ENCODE measurements at regions not wholly inside any gene's neighbourhood (a gene's known extent, or its start where the extent isn't known, plus 50 kb on each side); places are given as distances from the start of the nearest gene placed in this dataset.

DNA sequence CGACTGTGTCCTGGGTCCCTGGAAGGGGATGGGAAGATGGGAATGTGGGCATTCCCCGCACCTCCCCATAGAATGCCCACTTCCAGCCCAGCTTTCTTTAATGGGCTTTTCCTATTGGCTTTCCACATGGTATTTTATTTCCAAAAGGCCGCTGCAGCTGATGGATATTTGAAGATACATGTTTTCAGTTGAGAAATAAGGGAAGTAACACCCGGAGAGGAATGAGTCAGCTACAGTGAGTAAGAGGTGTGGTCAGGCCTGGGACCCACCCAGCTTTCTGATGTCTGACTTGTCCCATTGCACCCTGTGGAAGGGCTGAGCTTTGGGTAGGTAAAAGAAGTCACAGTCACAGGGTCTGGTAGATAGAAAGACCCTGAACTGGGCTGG, 476.9 kb downstream of the MIAT start:
- DNase-seq (ENCODE audit: low read depth in 1 of 2, low spot score in 2 of 2) (no peak), FAIRE-seq (no peak)
- no peak overlapping the region for H4K5ac ChIP-seq (ENCODE audit: insufficient read length, low read depth, low read length)
- no peak overlapping the region for H2BK120ac ChIP-seq (replicated peaks; ENCODE audit: low read depth, low read length)
- no peaks in the 10 kb centered on the region for H4K20me1 ChIP-seq (replicated peaks in 1 of 2; ENCODE audit: control insufficient read depth in 1 of 2, insufficient read depth in 2 of 2, low read length in 2 of 2)
- H3K27ac ChIP-seq (ENCODE audit: low read depth, low read length): no peak overlapping the region
- no peaks in the 10 kb centered on the region for H3K4me1 ChIP-seq (replicated peaks in 1 of 4; ENCODE audit: control insufficient read depth in 3 of 4, insufficient read depth in 4 of 4, low read length in 3 of 4)
- no peak overlapping the region for H3K56ac ChIP-seq (replicated peaks; ENCODE audit: insufficient read length, low read depth, low read length)
- no peak overlapping the region for H4K8ac ChIP-seq (ENCODE audit: extremely low read depth, insufficient read depth, low read length)
- no peak overlapping the region for H3K4me2 ChIP-seq (ENCODE audit: insufficient read depth in 1 of 2, low read depth in 2 of 2, low read length in 2 of 2)
- H3K14ac ChIP-seq (ENCODE audit: insufficient read length): no peak overlapping the region
- H3K27me3 ChIP-seq (replicated peaks in 1 of 4; ENCODE audit: control insufficient read depth in 3 of 4, extremely low read depth in 1 of 4, insufficient read depth in 3 of 4, low read length in 3 of 4): no peaks in the 10 kb centered on the region
- no peaks in the 10 kb centered on the region for H3K9me3 ChIP-seq (ENCODE audit: insufficient read depth in 2 of 2, low read depth in 1 of 2, low read length in 1 of 2)
- no peak overlapping the region for H3K4me3 ChIP-seq (ENCODE audit: extremely low read depth in 1 of 4, insufficient read depth in 2 of 4, low read depth in 3 of 4, low read length in 4 of 4)
- H3K79me1 ChIP-seq (ENCODE audit: low read depth, low read length): no peaks in the 10 kb centered on the region
- H3K23ac ChIP-seq (ENCODE audit: insufficient read length): no peak overlapping the region
- ChIA-PET POLR2A (ENCODE audit: partially characterized antibody) (interaction anchor here (0.7 kb wide), 1 partner anchor 173 kb away, joined by 3 read pairs; no protein-coding TSS in a partner anchor), CTCF (ENCODE audit: partially characterized antibody) (interaction anchor here (0.9 to 3.2 kb wide), 5 partner anchors 10 to 378 kb away, joined by 3 to 13 read pairs (median 3); no protein-coding TSS in a partner anchor)
- no peak overlapping the region for H2AFZ ChIP-seq (ENCODE audit: low read length)
- H3K36me3 ChIP-seq (ENCODE audit: control insufficient read depth in 2 of 4, insufficient read depth in 4 of 4, low read length in 3 of 4): no peaks in the 10 kb centered on the region
- no peak overlapping the region for H3K18ac ChIP-seq (ENCODE audit: extremely low read depth, low read length)
- no peak overlapping the region for H4K91ac ChIP-seq (replicated peaks; ENCODE audit: insufficient read length, low read length)
- H2BK20ac ChIP-seq (ENCODE audit: low read length): no peak overlapping the region
- H3K9ac ChIP-seq (replicated peaks in 1 of 4; ENCODE audit: extremely low read depth in 1 of 4, low read depth in 3 of 4, low read length in 3 of 4): no peak overlapping the region
- H2BK5ac ChIP-seq (ENCODE audit: low read depth, low read length): no peak overlapping the region
- H2BK12ac ChIP-seq (ENCODE audit: low read depth, low read length): no peak overlapping the region
- no peaks in the 10 kb centered on the region for H3K23me2 ChIP-seq (ENCODE audit: low read depth, low read length)
- no peak overlapping the region for H2AK5ac ChIP-seq (ENCODE audit: low read depth, low read length)
- H2BK15ac ChIP-seq (ENCODE audit: low read length): no peak overlapping the region
- no peaks in the 10 kb centered on the region for H3K79me2 ChIP-seq (ENCODE audit: control insufficient read depth in 1 of 2, insufficient read depth in 2 of 2, low read length in 2 of 2)
- H3K4ac ChIP-seq (replicated peaks; ENCODE audit: insufficient read length, low read depth, low read length): no peak overlapping the region
- WGBS, 2 experiments (ENCODE audit: extremely low coverage in 1 of 2, insufficient coverage in 1 of 2, insufficient read length in 1 of 2, insufficient replicate concordance in 2 of 2, low coverage in 1 of 2, low lambda C conversion rate in 2 of 2, missing lambda C conversion rate in 1 of 2): 97% methylated on average over 4 of the region's 4 CpGs; no CpG with 5 or more reads in 1 of the 2 experiments
- TF ChIP-seq EGR1 (IDR thresholded peaks at IDR 0.05; ENCODE audit: borderline replicate concordance, low read depth, low read length): no peak
- TF ChIP-seq CBX8 (IDR thresholded peaks at IDR 0.05; ENCODE audit: borderline replicate concordance, low read depth, low read length): no peak
- TF ChIP-seq, protein P1, sequence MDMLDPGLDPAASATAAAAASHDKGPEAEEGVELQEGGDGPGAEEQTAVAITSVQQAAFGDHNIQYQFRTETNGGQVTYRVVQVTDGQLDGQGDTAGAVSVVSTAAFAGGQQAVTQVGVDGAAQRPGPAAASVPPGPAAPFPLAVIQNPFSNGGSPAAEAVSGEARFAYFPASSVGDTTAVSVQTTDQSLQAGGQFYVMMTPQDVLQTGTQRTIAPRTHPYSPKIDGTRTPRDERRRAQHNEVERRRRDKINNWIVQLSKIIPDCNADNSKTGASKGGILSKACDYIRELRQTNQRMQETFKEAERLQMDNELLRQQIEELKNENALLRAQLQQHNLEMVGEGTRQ (IDR thresholded peaks at IDR 0.05; ENCODE audit: low read length): no peak
- TF ChIP-seq CHD1 (IDR thresholded peaks at IDR 0.05; ENCODE audit: low read depth, low read length): no peak
- TF ChIP-seq EZH2 (IDR thresholded peaks at IDR 0.05; ENCODE audit: low read depth, low read length, severe bottlenecking): no peak
- no peak for TF ChIP-seq JUND (IDR thresholded peaks at IDR 0.05; ENCODE audit: low read length)
- TF ChIP-seq, protein P2, sequence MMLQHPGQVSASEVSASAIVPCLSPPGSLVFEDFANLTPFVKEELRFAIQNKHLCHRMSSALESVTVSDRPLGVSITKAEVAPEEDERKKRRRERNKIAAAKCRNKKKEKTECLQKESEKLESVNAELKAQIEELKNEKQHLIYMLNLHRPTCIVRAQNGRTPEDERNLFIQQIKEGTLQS (IDR thresholded peaks at IDR 0.05; ENCODE audit: insufficient read depth, low read depth, low read length): no peak
- TF ChIP-seq GTF2F1 (IDR thresholded peaks at IDR 0.05; ENCODE audit: borderline replicate concordance, low read depth, low read length): no peak
- no peak for TF ChIP-seq SIN3A (conservative IDR thresholded peaks at IDR 0.05 in 1 of 2, IDR thresholded peaks at IDR 0.05 in 1 of 2; ENCODE audit: low read depth in 1 of 2, low read length in 2 of 2)
- no peak for TF ChIP-seq KDM4A (IDR thresholded peaks at IDR 0.05; ENCODE audit: low read depth, low read length, severe bottlenecking)
- TF ChIP-seq KDM1A (IDR thresholded peaks at IDR 0.05; ENCODE audit: borderline replicate concordance, low read length): no peak
- no peak for TF ChIP-seq SUZ12 (IDR thresholded peaks at IDR 0.05; ENCODE audit: low read length)

Measured in H1 (cell line).